ENCODE measurements at regions not wholly inside any gene's neighbourhood (a gene's known extent, or its start where the extent isn't known, plus 50 kb on each side); places are given as distances from the start of the nearest gene placed in this dataset.
"Not testable (repeated sequence)": the region's sequence is repeated elsewhere in the genome, so short reads cannot be mapped to it uniquely, and the experiment has no call there.

DNA sequence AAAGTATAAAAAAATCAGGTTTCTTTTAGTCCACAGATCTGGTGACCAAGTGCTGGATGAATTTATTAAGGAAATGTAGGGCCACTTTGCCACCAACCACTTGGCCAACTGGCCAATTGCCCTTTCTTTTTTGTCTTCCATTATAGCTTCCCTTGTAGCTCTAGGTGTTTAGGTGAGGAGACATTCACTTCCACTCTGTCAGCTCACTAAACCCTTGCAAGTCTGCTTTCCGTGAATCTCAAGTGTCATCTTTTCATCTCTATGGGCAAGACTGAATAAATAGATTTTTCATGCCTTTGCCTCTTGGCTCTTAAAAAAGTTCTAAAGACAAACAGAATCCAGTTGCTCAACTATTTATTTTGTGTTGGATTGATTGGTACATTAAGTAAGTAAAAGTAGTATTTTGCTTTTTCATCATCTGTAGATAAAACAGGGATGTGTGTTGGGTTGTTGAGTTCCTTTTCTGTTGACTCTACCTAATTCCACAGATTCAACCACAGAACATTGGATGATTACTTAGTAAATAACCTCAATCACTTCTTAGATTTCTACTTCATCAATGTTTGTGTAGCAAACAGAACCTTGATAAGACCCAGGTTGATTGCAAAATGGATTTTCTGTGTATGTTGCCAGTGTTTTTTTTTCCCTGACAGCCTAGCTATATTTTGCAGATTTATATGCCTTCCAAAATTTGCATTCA lies 68.1 kb upstream of the GRXCR1 start:
- H3K4me3 ChIP-seq (ENCODE audit: low read length), result no peak overlapping the region
- no peak for DNase-seq (ENCODE audit: low read depth, low spot score)

DNA sequence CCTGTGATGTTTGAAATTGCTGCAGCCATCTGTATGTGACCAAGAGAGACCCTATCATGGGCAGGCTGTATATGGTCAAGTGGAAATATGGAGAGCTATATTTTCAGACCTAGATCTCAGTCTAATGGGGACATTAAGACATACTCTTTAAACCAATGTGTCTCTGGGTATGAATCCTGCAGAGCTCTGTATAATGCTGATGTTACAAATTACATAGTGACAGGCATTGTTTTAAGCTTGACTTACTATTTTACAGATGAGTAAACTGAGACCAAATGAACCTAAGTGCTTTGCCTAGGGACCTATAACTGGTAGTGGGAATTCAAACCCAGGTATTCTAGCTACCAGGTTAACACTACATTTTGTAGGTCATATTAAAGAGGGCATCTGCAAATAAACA lies 71.3 kb upstream of the GRXCR1 start:
- H3K4me3 ChIP-seq (ENCODE audit: low read length), result no peak overlapping the region
- DNase-seq (ENCODE audit: low read depth, low spot score), result no peak

DNA sequence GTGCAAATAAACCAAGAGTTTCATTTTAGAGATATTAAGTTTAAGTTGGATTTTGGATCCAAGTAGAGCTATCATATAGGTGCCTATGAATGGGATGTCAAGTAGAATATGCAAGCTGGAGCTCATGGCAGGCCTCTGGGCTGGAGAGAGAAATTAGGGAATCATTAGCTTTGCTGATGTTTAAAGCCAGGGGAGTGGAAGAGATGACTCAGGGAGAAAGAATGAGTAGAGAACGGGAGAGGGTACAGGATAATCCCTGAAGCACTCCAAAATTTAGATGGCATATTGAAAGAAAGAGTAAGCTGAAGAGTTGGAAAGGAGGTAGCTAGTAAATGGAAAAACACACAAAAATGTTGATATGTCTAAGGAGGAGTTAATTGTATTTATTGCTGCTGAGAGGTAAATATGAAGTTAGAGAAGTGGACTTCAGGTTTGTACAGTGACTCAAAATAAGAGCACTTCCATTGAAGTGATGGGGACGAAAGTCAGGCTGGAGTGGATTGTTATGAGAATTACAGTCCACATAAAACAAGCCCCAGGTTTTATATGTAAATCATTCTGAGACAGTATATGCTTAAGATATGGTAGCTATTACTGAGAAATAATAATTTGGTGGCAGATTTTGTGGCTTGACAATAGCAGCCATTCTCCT lies 72.5 kb upstream of the GRXCR1 start:
- DNase-seq (ENCODE audit: low read depth, low spot score), result no peak
- H3K4me3 ChIP-seq (ENCODE audit: low read length), result no peak overlapping the region

DNA sequence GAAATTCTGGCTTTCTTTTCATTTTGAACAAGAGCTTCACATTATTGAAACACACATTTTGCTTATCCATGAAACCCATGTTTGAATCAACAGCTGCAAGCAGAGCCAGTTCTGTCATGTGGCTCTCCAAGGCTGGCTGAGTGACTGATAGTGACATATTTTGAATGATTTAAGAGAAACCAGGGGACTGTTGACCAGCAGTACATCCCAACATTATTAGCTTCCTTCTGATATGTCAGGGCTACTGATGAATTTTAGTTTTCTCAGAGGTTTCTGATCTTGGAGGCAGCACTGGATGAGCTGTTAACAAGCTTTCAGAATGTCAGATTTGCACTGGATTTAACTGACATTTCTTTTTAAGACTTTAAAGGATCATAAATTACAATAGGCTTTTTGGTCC lies 74.6 kb upstream of the GRXCR1 start:
- no peak for DNase-seq (ENCODE audit: low read depth, low spot score)
- no peak overlapping the region for H3K4me3 ChIP-seq (ENCODE audit: low read length)

DNA sequence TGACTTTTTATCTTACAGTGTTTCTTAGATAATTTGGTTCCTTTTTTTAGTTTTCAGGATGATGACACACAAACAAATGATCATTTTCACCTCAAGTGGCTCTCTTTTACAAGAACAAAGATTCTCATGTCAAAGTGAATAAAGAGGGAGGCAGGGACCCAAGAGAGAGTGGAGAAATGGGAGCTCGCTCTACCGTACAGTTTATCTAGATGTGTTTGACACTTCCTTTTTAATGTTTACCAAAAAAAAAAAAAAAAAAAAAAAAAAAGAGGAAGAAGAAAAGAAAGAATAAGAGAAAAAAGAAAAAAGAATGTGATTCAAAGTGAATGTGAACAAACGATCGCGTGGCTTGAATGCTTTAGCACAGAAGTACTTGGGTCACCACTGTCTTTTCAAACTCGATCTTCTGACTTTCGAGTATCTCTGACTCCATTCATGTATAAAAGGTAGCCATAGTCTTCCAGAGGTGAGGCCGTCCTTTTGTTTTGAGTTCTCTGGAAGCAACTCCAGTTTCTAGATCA lies 75.6 kb upstream of the GRXCR1 start:
- no peak for DNase-seq (ENCODE audit: low read depth, low spot score)

GRCh38 chr4:42816189-42816879 lies 76.2 kb upstream of the GRXCR1 start:
- H3K4me3 ChIP-seq (ENCODE audit: low read length), result no peak overlapping the region
- DNase-seq (ENCODE audit: low read depth, low spot score), result no peak

More for the DNA sequence above, 75.6 kb upstream of the GRXCR1 start:
- H3K4me3 ChIP-seq (ENCODE audit: low read length), result no peak overlapping the region

DNA sequence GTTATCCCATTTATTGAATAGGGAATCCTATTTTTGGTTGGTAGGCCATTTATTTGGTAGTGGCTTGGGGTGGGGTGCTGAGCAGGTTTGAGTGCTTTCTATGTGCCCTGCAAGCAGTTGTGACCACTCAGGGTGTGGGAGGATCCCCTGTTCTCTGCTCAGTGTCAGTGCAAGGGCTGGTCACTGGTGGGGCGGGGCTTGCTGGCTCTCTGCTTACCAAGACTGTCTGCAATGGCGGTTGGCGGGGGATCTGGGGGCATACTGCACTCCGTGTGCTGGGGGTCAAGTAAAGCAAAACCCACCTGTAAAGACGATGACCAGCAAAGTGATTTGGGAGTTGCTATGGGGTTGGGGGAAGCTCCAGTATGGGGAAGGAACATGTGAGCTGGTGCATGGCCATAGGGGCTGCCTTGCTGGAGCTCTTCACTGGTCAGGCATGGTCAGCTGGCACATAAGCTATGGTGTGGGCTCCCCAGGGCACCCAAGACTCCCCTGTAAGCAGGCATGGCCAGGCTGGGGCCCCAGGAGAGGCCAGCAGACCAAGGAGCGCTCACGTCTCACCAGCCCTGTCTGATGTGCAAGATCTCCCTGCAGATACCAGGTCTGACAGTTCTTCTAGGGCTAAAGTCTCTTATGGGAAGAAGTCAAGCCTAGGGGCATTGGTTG lies 83.0 kb upstream of the GRXCR1 start:
- DNase-seq (ENCODE audit: low read depth, low spot score), result no peak
- H3K4me3 ChIP-seq (ENCODE audit: low read length), result no peak overlapping the region

DNA sequence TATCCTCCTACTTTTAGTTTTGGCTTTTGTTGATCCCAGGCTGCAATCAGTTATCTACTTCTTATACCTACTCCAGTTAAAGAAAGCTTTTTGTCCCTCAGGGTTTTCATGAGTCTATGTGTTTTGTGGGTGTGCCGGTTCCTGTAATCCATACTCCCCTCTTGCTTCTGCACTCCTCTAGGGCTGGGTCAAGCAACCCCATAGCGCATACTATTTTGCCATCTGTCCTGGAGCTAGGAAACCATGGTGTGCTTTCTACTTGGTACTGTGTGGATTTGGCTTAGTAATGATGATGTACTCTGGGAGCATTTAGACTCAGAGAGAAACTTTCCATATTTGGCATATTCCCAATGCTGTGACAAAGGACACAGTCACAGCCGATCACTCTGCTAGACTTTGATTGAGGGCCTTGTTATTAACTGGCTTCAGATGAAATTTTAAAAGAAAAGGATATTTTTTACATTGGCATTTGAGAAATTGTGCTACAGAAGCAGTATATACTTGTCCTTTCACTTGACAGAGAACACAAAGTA lies 86.1 kb upstream of the GRXCR1 start:
- DNase-seq (ENCODE audit: low read depth, low spot score), result no peak
- no peak overlapping the region for H3K4me3 ChIP-seq (ENCODE audit: low read length)

GRCh38 chr4:42789041-42789567 lies 103.4 kb upstream of the GRXCR1 start:
- H3K4me3 ChIP-seq (ENCODE audit: low read length), result no peak overlapping the region

GRCh38 chr4:42787079-42787463 lies 105.4 kb upstream of the GRXCR1 start:
- H3K4me3 ChIP-seq (ENCODE audit: low read length), result no peak overlapping the region
- no peak for DNase-seq (ENCODE audit: low read depth, low spot score)

More at GRCh38 chr4:42789041-42789567, 103.4 kb upstream of the GRXCR1 start:
- DNase-seq (ENCODE audit: low read depth, low spot score), result no peak

GRCh38 chr4:42786350-42787078 lies 106.0 kb upstream of the GRXCR1 start:
- H3K4me3 ChIP-seq (ENCODE audit: low read length), result no peak overlapping the region
- DNase-seq (ENCODE audit: low read depth, low spot score), result no peak

GRCh38 chr4:42785817-42786216 lies 106.7 kb upstream of the GRXCR1 start:
- no peak for DNase-seq (ENCODE audit: low read depth, low spot score)
- H3K4me3 ChIP-seq (ENCODE audit: low read length), result no peak overlapping the region

DNA sequence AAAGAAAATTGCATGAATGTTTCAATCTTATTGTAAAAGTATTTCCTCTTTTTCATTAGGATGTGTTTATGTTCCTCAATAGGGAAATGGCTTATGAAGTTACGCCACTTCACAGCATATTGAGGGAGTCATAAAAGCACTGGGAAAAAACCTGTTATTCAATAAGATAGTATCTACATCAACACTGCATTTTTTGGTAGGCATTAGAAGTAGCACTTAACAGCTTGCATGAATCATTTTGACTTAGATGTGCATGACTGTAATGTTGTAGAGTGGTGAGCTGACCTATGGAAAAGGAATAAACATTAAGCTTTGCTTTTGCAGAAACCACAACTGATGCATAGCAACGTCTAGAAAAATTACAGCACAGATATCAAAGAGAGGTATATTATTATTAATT lies 111.2 kb upstream of the GRXCR1 start:
- no peak for DNase-seq (ENCODE audit: low read depth, low spot score)
- no peak overlapping the region for H3K4me3 ChIP-seq (ENCODE audit: low read length)

- no peak overlapping the region for H3K4me3 ChIP-seq (ENCODE audit: low read length)
- DNase-seq (ENCODE audit: low read depth, low spot score), result no peak
Observed at GRCh38 chr4:42778349-42778748, 114.2 kb upstream of the GRXCR1 start.

DNA sequence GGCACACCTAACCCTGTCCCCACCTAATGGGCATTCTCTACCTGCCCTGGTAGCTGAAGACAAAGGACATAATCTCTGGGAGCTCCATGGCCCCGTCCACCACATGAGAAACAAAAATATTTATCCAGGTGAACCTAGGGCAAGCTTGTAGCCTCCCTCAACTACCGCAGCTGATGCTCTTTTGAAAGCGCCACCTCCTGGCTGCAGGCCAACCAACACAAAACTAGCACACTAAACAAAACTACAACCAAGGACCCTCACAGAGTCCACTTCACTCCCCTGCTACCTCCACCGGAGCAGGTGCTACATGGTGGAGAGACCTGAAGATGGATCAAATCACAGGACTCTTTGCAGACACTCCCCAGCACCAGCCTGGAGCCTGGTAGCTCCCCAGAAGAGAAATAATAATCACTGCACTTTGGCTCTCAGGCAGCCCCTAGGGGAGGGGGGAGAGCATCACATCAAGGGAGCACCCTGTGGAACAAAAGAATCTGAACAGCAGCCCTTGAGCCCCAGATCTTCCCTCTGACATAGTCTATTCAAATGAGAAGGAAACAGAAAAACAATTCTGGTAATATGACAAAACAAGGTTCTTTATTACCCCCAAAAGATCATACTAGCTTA lies 111.3 kb upstream of the ATP8A1 start:
- DNase-seq (ENCODE audit: low read depth, low spot score), result peak; percentile 28
- H3K4me3 ChIP-seq (ENCODE audit: low read length), result no peak overlapping the region

DNA sequence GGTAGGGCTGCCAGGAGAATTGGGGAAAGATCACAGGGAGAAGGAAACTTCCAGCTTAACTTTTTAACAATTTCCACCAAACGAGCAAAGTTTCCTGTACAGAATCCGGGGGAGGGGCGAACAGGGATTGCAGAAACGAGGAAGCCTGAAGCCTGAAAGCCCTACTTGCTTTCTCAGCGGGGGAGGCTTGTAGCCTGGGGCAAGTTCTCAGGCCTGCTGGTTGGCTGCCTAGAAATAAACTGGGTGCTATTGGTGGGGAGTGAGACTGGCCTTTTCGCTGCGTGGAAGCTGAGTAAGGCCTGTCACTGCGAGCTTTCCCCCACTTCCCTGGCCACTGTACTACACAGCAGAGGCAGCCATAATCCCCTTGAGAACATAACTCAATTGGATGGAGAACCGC lies 110.8 kb upstream of the ATP8A1 start:
- no peak overlapping the region for H3K4me3 ChIP-seq (ENCODE audit: low read length)
- no peak for DNase-seq (ENCODE audit: low read depth, low spot score)

DNA sequence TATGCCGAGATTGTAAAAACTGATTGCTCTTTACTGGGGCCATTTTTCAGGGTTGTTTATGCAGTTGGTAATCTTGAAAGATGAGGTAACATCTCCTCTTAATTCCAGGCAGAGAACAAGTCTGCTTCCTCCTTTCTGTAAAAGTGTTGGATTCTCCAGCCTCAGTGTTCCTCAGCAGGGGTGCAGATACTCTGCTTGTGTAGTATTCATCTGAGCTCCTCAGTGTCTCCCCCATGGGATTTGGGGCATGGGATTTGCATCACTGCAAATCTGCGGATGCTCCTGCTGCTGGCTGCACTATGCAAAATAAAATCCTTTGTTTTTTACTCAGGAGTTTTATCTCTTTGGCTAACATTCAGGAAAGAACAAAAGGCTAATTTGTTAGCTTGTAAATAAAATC lies 104.9 kb upstream of the ATP8A1 start:
- H3K4me3 ChIP-seq (ENCODE audit: low read length), result no peak overlapping the region
- DNase-seq (ENCODE audit: low read depth, low spot score), result no peak

DNA sequence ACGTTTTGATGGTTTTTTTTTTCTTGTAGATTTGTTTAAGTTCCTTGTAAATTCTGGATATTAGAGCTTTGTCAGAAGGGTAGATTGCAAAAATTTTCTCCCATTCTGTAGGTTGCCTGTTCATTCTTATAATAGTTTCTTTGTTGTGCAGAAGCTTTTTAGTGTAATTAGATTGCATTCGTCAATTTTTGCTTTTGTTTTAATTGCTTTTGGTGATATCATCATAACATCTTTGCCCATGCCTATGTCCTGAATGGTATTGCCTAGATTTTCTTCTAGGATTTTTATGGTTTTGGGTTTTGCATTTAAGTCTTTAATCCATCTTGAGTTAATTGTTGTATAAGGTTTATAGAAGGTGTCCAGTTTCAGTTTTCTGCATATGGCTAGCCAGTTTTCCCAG lies 98.1 kb upstream of the ATP8A1 start:
- not testable (repeated sequence) for H3K4me3 ChIP-seq (ENCODE audit: low read length); DNase-seq (ENCODE audit: low read depth, low spot score)
